Naive B cell (primary cell): ENCODE measurements at regions not wholly inside any gene's neighbourhood (a gene's known extent, or its start where the extent isn't known, plus 50 kb on each side); places are given as distances from the start of the nearest gene placed in this dataset.
"Not testable (repeated sequence)": the region's sequence is repeated elsewhere in the genome, so short reads cannot be mapped to it uniquely, and the experiment has no call there.

Experiments used
- ATAC-seq, 2 donors: fragments of 150-1000 bp; cut with Tn5 transposase; 2 replicates each; pipeline ENCODE4 v1.10.0; 2021; ENCODE audit warnings: low read depth in 2 of 2, mild to moderate bottlenecking in 2 of 2, moderate library complexity in 2 of 2
- DNase-seq: peaks from one replicate; pipeline ENCODE4 v3.0.0; 2022
- H3K27ac Mint-ChIP-seq, 6 donors: one replicate each; pipeline ENCODE4 v1.8.0; 2020 to 2022; ENCODE audit warnings: mild to moderate bottlenecking in 6 of 6, mixed read lengths in 6 of 6, moderate library complexity in 5 of 6, inconsistent platforms in 2 of 6
- H3K27me3 Mint-ChIP-seq, 3 donors: one replicate each; pipeline ENCODE4 v1.8.0; 2021 to 2022; ENCODE audit warnings: mixed read lengths in 3 of 3, mild to moderate bottlenecking in 1 of 3
- H3K36me3 Mint-ChIP-seq, 2 donors: one replicate each; pipeline ENCODE4 v1.8.0; 2020 to 2022; ENCODE audit warnings: mixed read lengths in 2 of 2, inconsistent platforms in 1 of 2, mild to moderate bottlenecking in 1 of 2
- H3K4me1 Mint-ChIP-seq, 3 donors: one replicate each; pipeline ENCODE4 v1.8.0; 2020 to 2022; ENCODE audit warnings: mixed read lengths in 3 of 3, inconsistent platforms in 1 of 3, mild to moderate bottlenecking in 1 of 3, moderate library complexity in 1 of 3
- H3K4me3 Mint-ChIP-seq, 8 donors: one replicate each; pipeline ENCODE4 v1.8.0; 2020 to 2022; ENCODE audit warnings: mild to moderate bottlenecking in 8 of 8, mixed read lengths in 8 of 8, moderate library complexity in 8 of 8, inconsistent platforms in 2 of 8
- H3K9me3 Mint-ChIP-seq, 7 donors: one replicate each; pipeline ENCODE4 v1.8.0; 2020 to 2022; ENCODE audit warnings: mixed read lengths in 7 of 7, mild to moderate bottlenecking in 5 of 7, inconsistent platforms in 2 of 7, moderate library complexity in 1 of 7

GRCh38 chr14:48243900-48244299 lies 568.5 kb upstream of the MDGA2 start:
- Mint-ChIP-seq H3K4me3 (no peak overlapping the region), H3K27ac (no peak overlapping the region), H3K36me3 (no peaks in the 10 kb centered on the region), H3K27me3 (no peaks in the 10 kb centered on the region), H3K4me1 (no peaks in the 10 kb centered on the region), H3K9me3 (peaks cover 0 to 1% (median 0%) of the 10 kb centered on the region in 7 donors)
- no peak for DNase-seq
- ATAC-seq, result no peak

GRCh38 chr14:48229091-48229490 lies 553.7 kb upstream of the MDGA2 start:
- ATAC-seq (no peak), DNase-seq (no peak)
- Mint-ChIP-seq H3K4me1 (no peaks in the 10 kb centered on the region), H3K27me3 (no peaks in the 10 kb centered on the region), H3K27ac (no peak overlapping the region), H3K4me3 (no peak overlapping the region), H3K9me3 (peaks cover 0 to 1% (median 0%) of the 10 kb centered on the region in 7 donors), H3K36me3 (no peaks in the 10 kb centered on the region)

- H3K4me3 Mint-ChIP-seq, result no peak overlapping the region
- ATAC-seq, result no peak
These were observed 518.5 kb upstream of the MDGA2 start for GRCh38 chr14:48193893-48194292.

GRCh38 chr14:48149624-48150023 lies 474.2 kb upstream of the MDGA2 start:
- not testable (repeated sequence) for DNase-seq, H3K36me3 Mint-ChIP-seq, H3K4me1 Mint-ChIP-seq, H3K4me3 Mint-ChIP-seq, H3K9me3 Mint-ChIP-seq, H3K27me3 Mint-ChIP-seq, ATAC-seq, H3K27ac Mint-ChIP-seq

More at GRCh38 chr14:48193893-48194292, 518.5 kb upstream of the MDGA2 start:
- no peaks in the 10 kb centered on the region for H3K36me3 Mint-ChIP-seq
- H3K27ac Mint-ChIP-seq, result no peak overlapping the region
- DNase-seq, result no peak
- peaks cover 0 to 2% (median 0%) of the 10 kb centered on the region in 7 donors for H3K9me3 Mint-ChIP-seq
- no peaks in the 10 kb centered on the region for H3K27me3 Mint-ChIP-seq
- H3K4me1 Mint-ChIP-seq, result no peaks in the 10 kb centered on the region

GRCh38 chr14:48140804-48141203 lies 465.4 kb upstream of the MDGA2 start:
- ATAC-seq, result no peak
- H3K9me3 Mint-ChIP-seq, result peaks cover 0 to 4% (median 0%) of the 10 kb centered on the region in 7 donors
- no peak overlapping the region for H3K27ac Mint-ChIP-seq
- DNase-seq, result no peak
- H3K4me3 Mint-ChIP-seq, result no peak overlapping the region
- no peaks in the 10 kb centered on the region for H3K4me1 Mint-ChIP-seq
- no peaks in the 10 kb centered on the region for H3K36me3 Mint-ChIP-seq
- no peaks in the 10 kb centered on the region for H3K27me3 Mint-ChIP-seq

GRCh38 chr14:48129472-48129871 lies 454.1 kb upstream of the MDGA2 start:
- DNase-seq (no peak), ATAC-seq (no peak)
- H3K36me3 Mint-ChIP-seq, result no peaks in the 10 kb centered on the region
- no peak overlapping the region for H3K27ac Mint-ChIP-seq
- H3K27me3 Mint-ChIP-seq, result no peaks in the 10 kb centered on the region
- no peak overlapping the region for H3K4me3 Mint-ChIP-seq
- no peaks in the 10 kb centered on the region for H3K9me3 Mint-ChIP-seq
- no peaks in the 10 kb centered on the region for H3K4me1 Mint-ChIP-seq

- Mint-ChIP-seq H3K4me1 (no peaks in the 10 kb centered on the region), H3K27ac (no peak overlapping the region), H3K9me3 (no peaks in the 10 kb centered on the region), H3K36me3 (no peaks in the 10 kb centered on the region), H3K27me3 (no peaks in the 10 kb centered on the region), H3K4me3 (no peak overlapping the region)
- DNase-seq (no peak), ATAC-seq (no peak)
These were observed 452.3 kb upstream of the MDGA2 start for GRCh38 chr14:48127674-48128073.

- Mint-ChIP-seq H3K27me3 (no peaks in the 10 kb centered on the region), H3K36me3 (no peaks in the 10 kb centered on the region)
These were observed 450.2 kb upstream of the MDGA2 start for GRCh38 chr14:48125654-48126053.

GRCh38 chr14:48113713-48114112 lies 438.3 kb upstream of the MDGA2 start:
- no peaks in the 10 kb centered on the region for H3K4me1 Mint-ChIP-seq
- H3K27me3 Mint-ChIP-seq, result no peaks in the 10 kb centered on the region
- DNase-seq, result no peak
- no peak for ATAC-seq
- H3K9me3 Mint-ChIP-seq, result peaks cover 0 to 3% (median 0%) of the 10 kb centered on the region in 7 donors
- no peaks in the 10 kb centered on the region for H3K36me3 Mint-ChIP-seq
- no peak overlapping the region for H3K27ac Mint-ChIP-seq
- H3K4me3 Mint-ChIP-seq, result no peak overlapping the region

More at GRCh38 chr14:48125654-48126053, 450.2 kb upstream of the MDGA2 start:
- ATAC-seq (no peak), DNase-seq (no peak)
- peaks cover 0 to 3% (median 0%) of the 10 kb centered on the region in 7 donors for H3K9me3 Mint-ChIP-seq
- no peaks in the 10 kb centered on the region for H3K4me1 Mint-ChIP-seq
- H3K4me3 Mint-ChIP-seq, result no peak overlapping the region
- H3K27ac Mint-ChIP-seq, result no peak overlapping the region

- Mint-ChIP-seq H3K27me3 (no peaks in the 10 kb centered on the region), H3K27ac (no peak overlapping the region), H3K4me1 (no peaks in the 10 kb centered on the region), H3K9me3 (peaks cover 0 to 3% (median 0%) of the 10 kb centered on the region in 7 donors), H3K4me3 (no peak overlapping the region), H3K36me3 (no peaks in the 10 kb centered on the region)
- DNase-seq, result no peak
- ATAC-seq, result no peak
These were observed 435.7 kb upstream of the MDGA2 start for GRCh38 chr14:48111151-48111550.

GRCh38 chr14:48107646-48108045 lies 432.2 kb upstream of the MDGA2 start:
- no peaks in the 10 kb centered on the region for H3K27me3 Mint-ChIP-seq
- no peaks in the 10 kb centered on the region for H3K36me3 Mint-ChIP-seq
- H3K27ac Mint-ChIP-seq, result no peak overlapping the region
- H3K9me3 Mint-ChIP-seq, result peaks cover 0 to 9% (median under 1%) of the 10 kb centered on the region in 7 donors
- H3K4me3 Mint-ChIP-seq, result no peak overlapping the region
- H3K4me1 Mint-ChIP-seq, result no peaks in the 10 kb centered on the region
- DNase-seq (no peak), ATAC-seq (no peak)

GRCh38 chr14:48096897-48097296 lies 421.5 kb upstream of the MDGA2 start:
- H3K27me3 Mint-ChIP-seq, result no peaks in the 10 kb centered on the region
- H3K36me3 Mint-ChIP-seq, result no peaks in the 10 kb centered on the region
- no peaks in the 10 kb centered on the region for H3K4me1 Mint-ChIP-seq
- no peak overlapping the region for H3K4me3 Mint-ChIP-seq
- no peak overlapping the region for H3K27ac Mint-ChIP-seq
- H3K9me3 Mint-ChIP-seq, result peaks cover 0 to 22% (median 10%) of the 10 kb centered on the region in 7 donors
- DNase-seq, result no peak
- ATAC-seq, result no peak

GRCh38 chr14:48086516-48086915 lies 411.1 kb upstream of the MDGA2 start:
- Mint-ChIP-seq H3K4me1 (no peaks in the 10 kb centered on the region), H3K27me3 (no peaks in the 10 kb centered on the region), H3K27ac (no peak overlapping the region), H3K9me3 (peaks cover 0 to 2% (median 0%) of the 10 kb centered on the region in 7 donors), H3K4me3 (no peak overlapping the region), H3K36me3 (no peaks in the 10 kb centered on the region)
- DNase-seq (no peak), ATAC-seq (no peak)

GRCh38 chr14:48075487-48075886 lies 400.1 kb upstream of the MDGA2 start:
- no peak for DNase-seq
- no peaks in the 10 kb centered on the region for H3K27me3 Mint-ChIP-seq
- H3K4me1 Mint-ChIP-seq, result no peaks in the 10 kb centered on the region
- peaks cover 0 to 5% (median 0%) of the 10 kb centered on the region in 7 donors for H3K9me3 Mint-ChIP-seq
- no peak overlapping the region for H3K27ac Mint-ChIP-seq
- ATAC-seq, result no peak
- no peak overlapping the region for H3K4me3 Mint-ChIP-seq
- no peaks in the 10 kb centered on the region for H3K36me3 Mint-ChIP-seq

- ATAC-seq (no peak), DNase-seq (no peak)
- no peaks in the 10 kb centered on the region for H3K4me1 Mint-ChIP-seq
These were observed 377.6 kb upstream of the MDGA2 start for GRCh38 chr14:48052973-48053372.

More at GRCh38 chr14:48052973-48053372, 377.6 kb upstream of the MDGA2 start:
- Mint-ChIP-seq H3K27me3 (no peaks in the 10 kb centered on the region), H3K4me3 (no peak overlapping the region), H3K27ac (no peak overlapping the region), H3K36me3 (no peaks in the 10 kb centered on the region), H3K9me3 (peaks cover 0 to 11% (median 1%) of the 10 kb centered on the region in 7 donors)
